GM19395 (cell line): ENCODE measurements at regions not wholly inside any gene's neighbourhood (a gene's known extent, or its start where the extent isn't known, plus 50 kb on each side); places are given as distances from the start of the nearest gene placed in this dataset.
"Not testable (repeated sequence)": the region's sequence is repeated elsewhere in the genome, so short reads cannot be mapped to it uniquely, and the experiment has no call there.

ENCODE experiments used
- ATAC-seq: cut with Tn5 transposase; IDR thresholded peaks from one replicate; pipeline ENCODE4 v1.9.1; 2021; ENCODE audit warnings: mild to moderate bottlenecking, moderate library complexity; ENCODE audit not compliant: unreplicated experiment

GRCh38 chr12:30164382-30165318 lies 380.9 kb upstream of the TMTC1 start:
- no peak for ATAC-seq

- not testable (repeated sequence) for ATAC-seq
These were observed 373.1 kb upstream of the TMTC1 start for GRCh38 chr12:30156833-30157232.

- ATAC-seq: no peak
These were observed 371.4 kb upstream of the TMTC1 start for GRCh38 chr12:30155001-30155730.

DNA sequence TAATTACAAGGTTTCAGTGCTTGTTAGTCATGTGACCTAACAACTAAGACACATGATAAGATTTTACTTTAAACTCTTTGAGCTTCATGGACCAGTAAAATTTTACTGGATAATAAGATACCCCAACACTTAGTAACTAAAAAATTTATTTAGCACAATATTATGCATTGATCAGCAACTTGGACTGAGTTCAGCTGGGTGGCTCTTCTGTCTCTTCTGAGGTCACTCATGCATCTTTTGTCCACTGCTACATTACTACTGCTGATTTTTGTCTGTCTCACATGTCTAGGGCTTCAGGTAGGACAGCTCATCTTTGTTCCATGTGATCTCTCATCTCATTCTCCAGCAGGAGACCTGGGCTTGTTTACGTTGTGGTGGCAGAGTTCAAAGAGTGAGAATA lies 370.2 kb upstream of the TMTC1 start:
- no peak for ATAC-seq

DNA sequence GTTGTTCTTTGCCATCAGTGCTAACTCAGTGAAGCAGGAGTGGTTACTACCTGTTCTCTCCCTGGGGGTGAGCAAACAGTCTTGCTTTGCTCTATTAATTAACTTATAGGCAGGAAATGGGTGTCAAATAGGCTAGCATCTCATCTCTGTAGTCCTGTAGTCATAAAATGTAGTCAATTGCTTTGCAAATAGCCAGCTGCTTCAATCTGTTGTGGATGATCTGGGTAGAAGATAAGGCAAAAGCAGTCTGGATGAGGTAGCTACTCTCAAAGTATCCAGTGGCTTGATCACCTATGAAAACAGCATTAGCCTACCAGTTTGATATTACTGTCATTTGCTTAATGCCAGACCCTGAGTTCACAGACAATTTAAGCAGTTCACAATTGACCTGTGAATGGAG lies 369.0 kb upstream of the TMTC1 start:
- ATAC-seq: no peak

DNA sequence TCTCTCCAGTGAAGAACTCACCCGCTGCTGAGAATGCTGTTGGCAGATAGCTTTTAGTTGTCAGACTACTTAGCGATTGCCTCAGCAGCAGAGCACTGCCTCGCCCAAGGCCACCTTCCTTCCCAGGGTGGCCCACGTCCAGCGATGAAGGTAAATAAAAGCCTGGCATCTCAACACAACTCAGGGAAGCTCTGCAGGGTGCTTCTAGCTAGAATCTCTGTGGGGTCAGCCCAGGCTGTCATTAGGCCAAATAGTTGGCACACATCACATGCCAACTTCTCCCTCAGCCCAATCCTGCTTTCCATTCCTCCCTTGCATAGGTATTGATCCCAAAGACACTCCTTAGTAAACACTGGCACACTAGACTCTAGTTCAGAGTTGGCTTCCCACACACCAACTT lies 368.1 kb upstream of the TMTC1 start:
- ATAC-seq: no peak

- no peak for ATAC-seq
These were observed 362.8 kb upstream of the TMTC1 start for GRCh38 chr12:30146561-30146960.

- no peak for ATAC-seq
These were observed 361.9 kb upstream of the TMTC1 start for GRCh38 chr12:30145684-30146032.

- no peak for ATAC-seq
These were observed 361.3 kb upstream of the TMTC1 start for GRCh38 chr12:30144777-30145683.

GRCh38 chr12:30142301-30142700 lies 358.6 kb upstream of the TMTC1 start:
- ATAC-seq: no peak

DNA sequence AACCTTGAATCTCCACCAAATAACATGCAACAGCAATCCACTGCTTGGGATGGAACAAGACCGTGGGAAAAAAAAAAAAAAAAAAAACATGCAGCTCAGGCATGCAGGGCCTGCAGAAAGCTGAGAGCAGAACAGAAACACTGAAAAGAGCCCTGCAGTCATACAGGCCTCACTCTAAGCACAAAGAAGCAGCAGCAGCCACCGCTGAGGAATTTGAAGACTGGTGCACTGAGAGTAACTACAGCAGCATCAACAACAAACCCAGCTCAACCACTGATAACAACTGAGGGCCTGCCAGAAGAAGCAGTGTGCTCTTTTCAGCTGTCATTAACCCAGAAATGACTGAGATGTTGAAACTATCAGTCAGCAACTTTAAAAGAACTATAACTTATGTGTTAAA lies 354.7 kb upstream of the TMTC1 start:
- ATAC-seq: no peak

DNA sequence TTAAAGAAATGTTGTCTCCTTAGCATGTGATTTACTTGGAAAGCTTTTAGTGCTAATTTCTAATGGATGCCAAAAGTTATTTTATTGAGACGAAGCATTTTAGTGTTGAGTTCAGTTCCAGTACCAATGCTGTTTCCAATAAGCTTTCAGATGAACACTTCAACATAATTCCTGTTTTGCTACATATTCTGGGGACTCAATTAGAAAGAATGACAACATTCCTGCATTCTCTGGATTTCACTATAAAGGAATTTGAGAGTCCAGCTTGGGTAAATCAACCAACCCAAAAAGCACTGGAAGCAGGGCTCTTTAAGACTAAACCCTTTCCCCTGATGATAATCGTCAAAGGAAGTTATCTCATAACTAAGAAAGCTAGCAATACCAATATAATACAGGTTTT lies 353.0 kb upstream of the TMTC1 start:
- no peak for ATAC-seq

DNA sequence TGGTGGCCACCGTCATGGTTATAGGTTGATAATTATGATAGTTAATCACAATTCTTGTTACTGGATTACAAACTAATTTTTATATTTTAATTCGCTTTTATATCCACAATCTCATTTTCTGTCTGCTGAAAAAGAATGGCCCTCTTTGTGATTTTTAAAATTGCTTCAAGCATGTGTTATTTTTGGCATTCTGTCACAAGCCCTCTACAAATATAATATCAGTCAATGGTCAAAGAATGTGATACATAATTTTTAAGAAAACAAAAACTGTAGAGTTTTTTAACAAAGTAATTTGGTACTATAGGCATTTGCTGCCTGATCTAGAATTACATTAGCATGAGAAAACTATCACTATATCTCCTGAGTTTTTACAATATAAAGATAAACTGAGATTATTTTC lies 352.0 kb upstream of the TMTC1 start:
- no peak for ATAC-seq

DNA sequence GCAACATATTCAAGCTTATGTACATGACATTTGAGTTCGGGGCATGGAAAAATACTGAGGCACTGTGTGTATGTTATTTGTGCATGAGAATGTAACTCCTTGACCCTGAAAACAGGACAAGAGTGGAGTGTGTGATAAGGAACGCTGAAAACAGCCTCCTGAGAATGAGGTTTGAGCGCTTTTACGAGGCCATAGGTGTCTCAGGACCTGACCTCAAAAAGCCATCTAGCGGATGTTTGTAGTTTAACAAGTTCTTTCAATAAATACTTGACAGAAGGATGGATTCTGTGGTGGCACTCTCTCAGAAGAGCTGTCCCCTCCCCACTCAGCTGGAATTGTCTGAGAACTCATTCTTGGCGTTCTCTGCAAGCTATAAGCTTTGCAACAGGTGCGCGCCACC lies 350.5 kb upstream of the TMTC1 start:
- ATAC-seq: no peak

DNA sequence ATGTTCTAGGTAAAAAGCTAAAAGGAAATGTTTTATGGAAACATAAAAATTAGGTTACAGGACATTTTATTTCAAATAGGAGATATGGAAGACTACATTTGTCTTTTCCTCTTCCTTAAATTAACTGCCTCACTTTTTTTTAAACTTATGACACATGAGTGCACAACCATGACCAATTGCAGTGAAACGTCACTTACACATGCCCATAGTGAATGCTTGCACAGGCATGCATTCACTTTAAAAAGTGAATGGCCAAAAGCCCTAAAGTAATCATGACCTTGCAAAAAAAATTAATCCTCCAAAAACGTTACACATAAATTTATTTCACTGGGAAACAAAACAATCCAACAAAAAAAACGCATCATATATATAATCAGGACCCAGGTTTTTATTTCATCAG lies 343.2 kb upstream of the TMTC1 start:
- no peak for ATAC-seq

GRCh38 chr12:30120522-30120921 lies 336.8 kb upstream of the TMTC1 start:
- ATAC-seq: no peak

GRCh38 chr12:30117483-30117882 lies 333.7 kb upstream of the TMTC1 start:
- no peak for ATAC-seq

GRCh38 chr12:30111719-30112118 lies 328.0 kb upstream of the TMTC1 start:
- no peak for ATAC-seq

- no peak for ATAC-seq
These were observed 327.3 kb upstream of the TMTC1 start for GRCh38 chr12:30110958-30111586.

GRCh38 chr12:30110498-30110897 lies 326.8 kb upstream of the TMTC1 start:
- ATAC-seq: no peak

- ATAC-seq: no peak
These were observed 324.9 kb upstream of the TMTC1 start for GRCh38 chr12:30108666-30109065.
